GM12878 (cell line): ENCODE measurements at regions not wholly inside any gene's neighbourhood (a gene's known extent, or its start where the extent isn't known, plus 50 kb on each side); places are given as distances from the start of the nearest gene placed in this dataset.

ENCODE experiments used
- ATAC-seq: fragments of 200-7000 bp; cut with Tn5 transposase; 3 replicates; pipeline ENCODE4 v1.9.1; 2020; ENCODE audit warnings: mild to moderate bottlenecking, moderate library complexity
- BruUV-seq: library from RNA; stranded (reverse); fragments of 400-500 nt; replicated peaks from 2 replicates; lab custom pipeline; 2021; lab: Mats Ljungman, UMichigan
- CTCF ChIA-PET: fragments of 300-600 bp; sonication (Branson Sonifier 250); formaldehyde crosslinking; extraction: SDS; loops from one replicate; lab custom pipeline; 2021; ENCODE audit warnings: inconsistent platforms; lab: Yijun Ruan, JAX
- POLR2A ChIA-PET: fragments of 350-600 bp; formaldehyde crosslinking; extraction: SDS; loops from one replicate; lab custom pipeline; 2021; ENCODE audit warnings: inconsistent platforms; lab: Charles Lee
- RAD21 ChIA-PET: fragments of 300-600 bp; sonication (Branson Sonifier 250); formaldehyde crosslinking; loops from one replicate; lab custom pipeline; 2023; ENCODE audit warnings: antibody characterized with exemption; ENCODE audit not compliant: unreplicated experiment; lab: Charles Lee
- SMC1A ChIA-PET: fragments of 300-600 bp; sonication (Branson Sonifier 250); formaldehyde crosslinking; loops from one replicate; lab custom pipeline; 2023; ENCODE audit not compliant: unreplicated experiment, uncharacterized antibody; lab: Charles Lee
- DNase-seq: peaks from one replicate; pipeline ENCODE4 v3.0.0-alpha.2; 2011; ENCODE audit warnings: low read depth, low spot score
- FAIRE-seq: peaks from 3 replicates; lab custom pipeline; 2011; peaks lifted over from hg19 to GRCh38; lab: Jason Lieb, UNC
- H2AFZ ChIP-seq: 2 replicates; pipeline ENCODE4 v1.6.0; 2011; ENCODE audit warnings: low read depth, low read length, control low read depth; ENCODE audit not compliant: control insufficient read depth
- H3K27ac ChIP-seq: 2 replicates; pipeline ENCODE4 v1.5.1; 2011; ENCODE audit warnings: control low read depth; ENCODE audit not compliant: control insufficient read depth, insufficient read depth
- H3K27me3 ChIP-seq, 2 experiments: replicated peaks in 1 of 2; 2 replicates each; pipeline versions ENCODE4 v1.6.0 to v1.6.1; 2011; ENCODE audit warnings: low read length in 1 of 2; ENCODE audit not compliant: control insufficient read depth in 2 of 2, insufficient read depth in 2 of 2
- H3K36me3 ChIP-seq, 2 experiments: 2 replicates each; pipeline ENCODE4 v1.5.1; 2011; ENCODE audit warnings: low read length in 1 of 2; ENCODE audit not compliant: control insufficient read depth in 2 of 2, insufficient read depth in 2 of 2
- H3K4me1 ChIP-seq: 2 replicates; pipeline ENCODE4 v1.6.1; 2011; ENCODE audit warnings: mild to moderate bottlenecking, low read length, moderate library complexity, mixed read lengths; ENCODE audit not compliant: control insufficient read depth, insufficient read depth
- H3K4me2 ChIP-seq: 2 replicates; pipeline ENCODE4 v1.6.0; 2011; ENCODE audit warnings: control low read depth; ENCODE audit not compliant: control insufficient read depth, insufficient read depth
- H3K4me3 ChIP-seq: fragments of 200-600 bp; sonication (generic); 2 replicates; pipeline ENCODE4 v1.5.1; 2016
- H3K79me2 ChIP-seq: 2 replicates; pipeline ENCODE4 v1.6.0; 2011; ENCODE audit warnings: low read length; ENCODE audit not compliant: control insufficient read depth, insufficient read depth
- H3K9ac ChIP-seq: 2 replicates; pipeline ENCODE4 v1.8.0; 2011; ENCODE audit warnings: low read length, control low read depth, mixed read lengths; ENCODE audit not compliant: control insufficient read depth, insufficient read depth
- H3K9me3 ChIP-seq: replicated peaks from 3 replicates; pipeline ENCODE4 v1.5.1; 2011; ENCODE audit warnings: mild to moderate bottlenecking, low read length; ENCODE audit not compliant: control insufficient read depth, insufficient read depth
- H4K20me1 ChIP-seq: 2 replicates; pipeline ENCODE4 v1.6.0; 2011; ENCODE audit not compliant: control insufficient read depth, insufficient read depth
- ATF7 ChIP-seq: fragments of 450-650 bp; IDR thresholded peaks from 2 replicates; pipeline ENCODE4 v1.6.1; 2016; ENCODE audit warnings: low read depth, mild to moderate bottlenecking
- HSF1 ChIP-seq: fragments of 150-350 bp; IDR thresholded peaks from 2 replicates; pipeline ENCODE4 v1.6.1; 2014; ENCODE audit warnings: mild to moderate bottlenecking, low read depth, low read length
- IRF4 ChIP-seq: IDR thresholded peaks from 2 replicates; pipeline ENCODE4 v1.6.1; 2011; ENCODE audit warnings: low read depth, low read length
- MTA3 ChIP-seq: IDR thresholded peaks from 2 replicates; pipeline ENCODE4 v1.6.1; 2012; ENCODE audit warnings: low read length, inconsistent platforms, borderline replicate concordance
- MYC ChIP-seq: IDR thresholded peaks from 2 replicates; pipeline ENCODE4 v1.6.1; 2011; ENCODE audit warnings: mild to moderate bottlenecking, low read length, moderate library complexity, inconsistent platforms; ENCODE audit not compliant: insufficient read depth, insufficient replicate concordance, insufficient read length, severe bottlenecking
- NR2C2 ChIP-seq: IDR thresholded peaks from 2 replicates; pipeline ENCODE4 v1.6.1; 2011; ENCODE audit warnings: borderline replicate concordance, low read depth; ENCODE audit not compliant: control insufficient read depth, insufficient read length
- PKNOX1 ChIP-seq: fragments of 450-650 bp; IDR thresholded peaks from 2 replicates; pipeline ENCODE4 v1.6.1; 2016; ENCODE audit warnings: mild to moderate bottlenecking
- REST ChIP-seq: IDR thresholded peaks from 2 replicates; pipeline ENCODE4 v1.6.1; 2012; ENCODE audit warnings: mild to moderate bottlenecking, low read depth, low read length
- SIX5 ChIP-seq: IDR thresholded peaks from 2 replicates; pipeline ENCODE4 v1.6.1; 2011; ENCODE audit warnings: mild to moderate bottlenecking, low read depth, low read length, moderate library complexity; ENCODE audit not compliant: severe bottlenecking
- ZNF217 ChIP-seq: fragments of 450-650 bp; IDR thresholded peaks from 2 replicates; pipeline ENCODE4 v1.6.1; 2017; ENCODE audit warnings: antibody characterized with exemption, mild to moderate bottlenecking
- ZNF622 ChIP-seq: fragments of 450-650 bp; IDR thresholded peaks from 2 replicates; pipeline ENCODE4 v1.6.1; 2017; ENCODE audit warnings: mild to moderate bottlenecking, inconsistent platforms
- ZSCAN29 ChIP-seq: fragments of 450-650 bp; IDR thresholded peaks from 2 replicates; pipeline ENCODE4 v1.6.1; 2017; ENCODE audit warnings: mild to moderate bottlenecking, moderate library complexity
- WGBS: methylation state at CpG from one replicate; pipeline ENCODE4 v1.1.6; 2016; ENCODE audit warnings: low lambda C conversion rate; ENCODE audit not compliant: insufficient replicate concordance, insufficient coverage; ENCODE audit errors: missing lambda C conversion rate; 5-methylcytosine and 5-hydroxymethylcytosine counted together
- in situ Hi-C: fragments of 300-500 bp; cut with MboI; formaldehyde crosslinking; loops from 9 replicates; pipeline ENCODE4 v1.14.3; 2018; ENCODE audit warnings: mixed read lengths
- intact Hi-C: fragments of 100-400 bp; cut with micrococcal nuclease; formaldehyde crosslinking; loops from one replicate; pipeline ENCODE4 v1.14.2; 2022; ENCODE audit not compliant: unreplicated experiment

- POLR2A ChIA-PET: no interaction called here
- ATAC-seq (no peak), FAIRE-seq (no peak), DNase-seq (no peak)
- no peak overlapping the region for H3K27ac ChIP-seq
- 28% methylated on average over 3 of the region's 3 CpGs for WGBS
- H3K27me3 ChIP-seq: no peaks in the 10 kb centered on the region
- no peaks in the 10 kb centered on the region for H4K20me1 ChIP-seq
- no peaks in the 10 kb centered on the region for H3K79me2 ChIP-seq
- CTCF ChIA-PET: no interaction called here
- no peak overlapping the region for H3K4me2 ChIP-seq
- H3K36me3 ChIP-seq: no peaks in the 10 kb centered on the region
- H2AFZ ChIP-seq: no peak overlapping the region
- H3K4me3 ChIP-seq: no peak overlapping the region
- in situ Hi-C loops (no loop called here), intact Hi-C loops (no loop called here)
- RAD21 ChIA-PET: no interaction called here
- SMC1A ChIA-PET: no interaction called here
- TF ChIP-seq MTA3: no peak
- no peak for TF ChIP-seq SIX5
- no peak for TF ChIP-seq NR2C2
- TF ChIP-seq ZNF622: no peak
- no peak for TF ChIP-seq HSF1
- no peaks in the 10 kb centered on the region for H3K9me3 ChIP-seq
- H3K9ac ChIP-seq: no peak overlapping the region
- no TSS peak for BruUV-seq
- no peaks in the 10 kb centered on the region for H3K4me1 ChIP-seq
Observed at GRCh38 chr9:79213417-79214125, 358.2 kb upstream of the TLE4 start.

GRCh38 chr9:79215821-79216220, 355.9 kb upstream of the TLE4 start:
- intact Hi-C loops: no loop called here
- CTCF ChIA-PET: no interaction called here
- H3K79me2 ChIP-seq: no peaks in the 10 kb centered on the region
- H3K4me1 ChIP-seq: no peaks in the 10 kb centered on the region
- H3K27ac ChIP-seq: no peak overlapping the region
- H3K27me3 ChIP-seq: no peaks in the 10 kb centered on the region
- no peak overlapping the region for H3K4me2 ChIP-seq
- no peak overlapping the region for H3K4me3 ChIP-seq
- FAIRE-seq (no peak), DNase-seq (no peak), ATAC-seq (no peak)
- no peaks in the 10 kb centered on the region for H4K20me1 ChIP-seq
- BruUV-seq: no TSS peak
- POLR2A ChIA-PET: no interaction called here
- no peak overlapping the region for H3K9ac ChIP-seq
- RAD21 ChIA-PET: no interaction called here
- H3K36me3 ChIP-seq: no peaks in the 10 kb centered on the region
- WGBS: 3% methylated on average over 4 of the region's 4 CpGs
- in situ Hi-C loops: no loop called here
- no peak overlapping the region for H2AFZ ChIP-seq
- H3K9me3 ChIP-seq: no peaks in the 10 kb centered on the region
- SMC1A ChIA-PET: interaction anchor here (0.7 kb wide), 1 partner anchor 10 kb away, joined by 3 read pairs; no protein-coding TSS in a partner anchor
- TF ChIP-seq IRF4 (no peak), ATF7 (no peak), ZSCAN29 (no peak), ZNF217 (no peak), PKNOX1 (no peak), MYC (no peak), REST (no peak)
